ENCODE measurements at regions not wholly inside any gene's neighbourhood (a gene's known extent, or its start where the extent isn't known, plus 50 kb on each side); places are given as distances from the start of the nearest gene placed in this dataset.

GRCh38 chrX:132272826-132273225 lies 53.6 kb upstream of the RAP2C start:
- TF ChIP-seq ZNF234 (CRISPR knock-in tag; conservative IDR thresholded peaks at IDR 0.05) = no peak
- TF ChIP-seq KAT7 (CRISPR knock-in tag; IDR thresholded peaks at IDR 0.05; ENCODE audit: borderline replicate concordance) = no peak
- no peak for TF ChIP-seq KLF15 (CRISPR knock-in tag; IDR thresholded peaks at IDR 0.05; ENCODE audit: borderline replicate concordance)
- TF ChIP-seq TCF12 (IDR thresholded peaks at IDR 0.05) = no peak
- no peak for TF ChIP-seq TCF12 (CRISPR knock-in tag; IDR thresholded peaks at IDR 0.05)
- TF ChIP-seq CEBPB (IDR thresholded peaks at IDR 0.05; ENCODE audit: borderline replicate concordance, low read depth, low read length) = no peak
- TF ChIP-seq FOXP1 (IDR thresholded peaks at IDR 0.05) = no peak
- TF ChIP-seq FOXP1 (CRISPR knock-in tag; IDR thresholded peaks at IDR 0.05) = no peak
